ENCODE measurements at regions not wholly inside any gene's neighbourhood (a gene's known extent, or its start where the extent isn't known, plus 50 kb on each side); places are given as distances from the start of the nearest gene placed in this dataset.
A peak's percentile ranks its signal among the peaks of the same experiment; 100 is the strongest.

GRCh38 chr1:39136638-39137037, 67.9 kb upstream of the MACF1 start (continued):
- TF ChIP-seq SP2 (tag by site-specific recombination; IDR thresholded peaks at IDR 0.05) = no peak

- Histone ChIP-seq H3K4me1 (ENCODE audit: control insufficient read depth, insufficient read depth, low read length) (peaks cover 5% of the 10 kb centered on the region; the same call in 1 of the 2 replicates), H3K4me3 (ENCODE audit: low read depth, low read length) (no peak overlapping the region), H3K9me3 (ENCODE audit: control insufficient read depth, insufficient read depth, low read depth, low read length) (no peaks in the 10 kb centered on the region), H3K27ac (ENCODE audit: extremely low read depth, low read depth, low read length) (no peak overlapping the region), H3K36me3 (ENCODE audit: control insufficient read depth in 2 of 2, insufficient read depth in 1 of 2, low read length in 2 of 2) (no peaks in the 10 kb centered on the region)
- TF ChIP-seq ZFHX2 (tag by site-specific recombination; conservative IDR thresholded peaks at IDR 0.05) = no peak
- TF ChIP-seq SETDB1 (IDR thresholded peaks at IDR 0.05; ENCODE audit: insufficient read length, low read length) = no peak
- no peak for TF ChIP-seq ZNF544 (tag by site-specific recombination; IDR thresholded peaks at IDR 0.05)
- no peak for TF ChIP-seq ZFP41 (tag by site-specific recombination; IDR thresholded peaks at IDR 0.05; ENCODE audit: borderline replicate concordance)
- no peak for TF ChIP-seq SP2 (tag by site-specific recombination; IDR thresholded peaks at IDR 0.05)
- TF ChIP-seq ZNF121 (tag by site-specific recombination; IDR thresholded peaks at IDR 0.05) = peak; percentile 89
- no peak for TF ChIP-seq MYNN (tag by site-specific recombination; IDR thresholded peaks at IDR 0.05; ENCODE audit: borderline replicate concordance)
- TF ChIP-seq PRDM6 (tag by site-specific recombination; IDR thresholded peaks at IDR 0.05) = peak; percentile 65; the same call in 1 of the 2 replicates
- CTCF ChIA-PET = interaction anchor here (0.8 to 0.9 kb wide), 2 partner anchors 8 to 52 kb away, joined by 3 to 4 read pairs; no protein-coding TSS in a partner anchor
- POLR2A ChIA-PET = interaction anchor here (0.6 kb wide), 1 partner anchor 83 kb away, joined by 4 read pairs; no protein-coding TSS in a partner anchor
Measured at GRCh38 chr1:39139723-39140360, 64.7 kb upstream of the MACF1 start.

- Histone ChIP-seq H3K9me3 (ENCODE audit: control insufficient read depth, insufficient read depth, low read depth, low read length) (no peaks in the 10 kb centered on the region), H3K4me1 (ENCODE audit: control insufficient read depth, insufficient read depth, low read length) (peaks cover 5% of the 10 kb centered on the region; the same call in 1 of the 2 replicates), H3K4me3 (ENCODE audit: low read depth, low read length) (no peak overlapping the region), H3K36me3 (ENCODE audit: control insufficient read depth in 2 of 2, insufficient read depth in 1 of 2, low read length in 2 of 2) (no peaks in the 10 kb centered on the region), H3K27ac (ENCODE audit: extremely low read depth, low read depth, low read length) (no peak overlapping the region)
- POLR2A ChIA-PET = interaction anchor here (1.1 kb wide), 1 partner anchor 9 kb away, joined by 3 read pairs; no protein-coding TSS in a partner anchor
- CTCF ChIA-PET = interaction anchor here (0.6 to 2.2 kb wide), 11 partner anchors 13 to 128 kb away, joined by 3 to 13 read pairs (median 4); no protein-coding TSS in a partner anchor
- no peak for TF ChIP-seq ZNF530 (tag by site-specific recombination; IDR thresholded peaks at IDR 0.05; ENCODE audit: low read depth)
- no peak for TF ChIP-seq PRDM10 (tag by site-specific recombination; IDR thresholded peaks at IDR 0.05)
- TF ChIP-seq ZNF280D (tag by site-specific recombination; IDR thresholded peaks at IDR 0.05) = no peak
- no peak for TF ChIP-seq BCL11A (tag by site-specific recombination; IDR thresholded peaks at IDR 0.05; ENCODE audit: low read depth)
- TF ChIP-seq ZNF664 (tag by site-specific recombination; IDR thresholded peaks at IDR 0.05) = no peak
- TF ChIP-seq ZNF704 (tag by site-specific recombination; IDR thresholded peaks at IDR 0.05) = no peak
- TF ChIP-seq CTCF (tag by site-specific recombination; IDR thresholded peaks at IDR 0.05) = no peak
- no peak for TF ChIP-seq ZNF610 (tag by site-specific recombination; IDR thresholded peaks at IDR 0.05; ENCODE audit: borderline replicate concordance)
- TF ChIP-seq ZSCAN5A (tag by site-specific recombination; IDR thresholded peaks at IDR 0.05) = no peak
- no peak for TF ChIP-seq ZNF112 (tag by site-specific recombination; IDR thresholded peaks at IDR 0.05)
Measured at GRCh38 chr1:39141925-39142324, 62.6 kb upstream of the MACF1 start.
